ENCODE measurements at regions not wholly inside any gene's neighbourhood (a gene's known extent, or its start where the extent isn't known, plus 50 kb on each side); places are given as distances from the start of the nearest gene placed in this dataset.

GRCh38 chr12:77319166-77319565 lies 253.8 kb upstream of the E2F7 start:
- TF ChIP-seq, protein P1, sequence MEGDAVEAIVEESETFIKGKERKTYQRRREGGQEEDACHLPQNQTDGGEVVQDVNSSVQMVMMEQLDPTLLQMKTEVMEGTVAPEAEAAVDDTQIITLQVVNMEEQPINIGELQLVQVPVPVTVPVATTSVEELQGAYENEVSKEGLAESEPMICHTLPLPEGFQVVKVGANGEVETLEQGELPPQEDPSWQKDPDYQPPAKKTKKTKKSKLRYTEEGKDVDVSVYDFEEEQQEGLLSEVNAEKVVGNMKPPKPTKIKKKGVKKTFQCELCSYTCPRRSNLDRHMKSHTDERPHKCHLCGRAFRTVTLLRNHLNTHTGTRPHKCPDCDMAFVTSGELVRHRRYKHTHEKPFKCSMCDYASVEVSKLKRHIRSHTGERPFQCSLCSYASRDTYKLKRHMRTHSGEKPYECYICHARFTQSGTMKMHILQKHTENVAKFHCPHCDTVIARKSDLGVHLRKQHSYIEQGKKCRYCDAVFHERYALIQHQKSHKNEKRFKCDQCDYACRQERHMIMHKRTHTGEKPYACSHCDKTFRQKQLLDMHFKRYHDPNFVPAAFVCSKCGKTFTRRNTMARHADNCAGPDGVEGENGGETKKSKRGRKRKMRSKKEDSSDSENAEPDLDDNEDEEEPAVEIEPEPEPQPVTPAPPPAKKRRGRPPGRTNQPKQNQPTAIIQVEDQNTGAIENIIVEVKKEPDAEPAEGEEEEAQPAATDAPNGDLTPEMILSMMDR (IDR thresholded peaks at IDR 0.05; ENCODE audit: extremely low read depth in 1 of 2, insufficient read depth in 1 of 2, low read depth in 1 of 2, low read length in 2 of 2), result no peak
- TF ChIP-seq POLR2AphosphoS5 (IDR thresholded peaks at IDR 0.05; ENCODE audit: insufficient read depth, low read depth, low read length) (no peak), POLR2A (IDR thresholded peaks at IDR 0.05; ENCODE audit: low read depth, low read length) (no peak), MYC (IDR thresholded peaks at IDR 0.05; ENCODE audit: low read depth, low read length) (no peak), EZH2 (IDR thresholded peaks at IDR 0.05; ENCODE audit: borderline replicate concordance, low read depth, low read length, severe bottlenecking) (no peak), GATA2 (IDR thresholded peaks at IDR 0.05; ENCODE audit: insufficient read depth, insufficient read length, low read depth, low read length) (no peak), JUN (IDR thresholded peaks at IDR 0.05; ENCODE audit: borderline replicate concordance, insufficient read depth, insufficient read length, low read depth) (no peak)
- TF ChIP-seq, protein P2, sequence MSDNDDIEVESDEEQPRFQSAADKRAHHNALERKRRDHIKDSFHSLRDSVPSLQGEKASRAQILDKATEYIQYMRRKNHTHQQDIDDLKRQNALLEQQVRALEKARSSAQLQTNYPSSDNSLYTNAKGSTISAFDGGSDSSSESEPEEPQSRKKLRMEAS (IDR thresholded peaks at IDR 0.05; ENCODE audit: insufficient read depth, insufficient read length), result no peak

All from endothelial cell of umbilical vein (primary cell).